H9 (cell line): ENCODE measurements at regions not wholly inside any gene's neighbourhood (a gene's known extent, or its start where the extent isn't known, plus 50 kb on each side); places are given as distances from the start of the nearest gene placed in this dataset.

ENCODE experiments used
- DNase-seq: peaks from one replicate; pipeline ENCODE4 v3.0.0-alpha.2; 2017
- H2AFZ ChIP-seq: one replicate; pipeline ENCODE4 v1.6.1; 2013; ENCODE audit warnings: mild to moderate bottlenecking, low read length, control low read depth, moderate library complexity
- H2AK5ac ChIP-seq: 2 replicates; pipeline ENCODE4 v1.6.1; 2013; ENCODE audit warnings: low read length, control low read depth, mixed read lengths; ENCODE audit not compliant: insufficient read length
- H2BK120ac ChIP-seq: one replicate; pipeline ENCODE4 v1.6.1; 2013; ENCODE audit warnings: low read depth, mild to moderate bottlenecking, low read length, control low read depth, inconsistent platforms; ENCODE audit not compliant: poor library complexity, severe bottlenecking
- H2BK12ac ChIP-seq: 2 replicates; pipeline ENCODE4 v1.6.1; 2013; ENCODE audit warnings: low read length, control low read depth, mixed read lengths, low read depth; ENCODE audit not compliant: insufficient read length
- H2BK15ac ChIP-seq: 2 replicates; pipeline ENCODE4 v1.6.1; 2013; ENCODE audit warnings: low read depth, low read length, control low read depth
- H2BK20ac ChIP-seq: one replicate; pipeline ENCODE4 v1.6.1; 2013; ENCODE audit warnings: low read depth, mild to moderate bottlenecking, low read length, control low read depth, inconsistent platforms; ENCODE audit not compliant: poor library complexity, severe bottlenecking
- H2BK5ac ChIP-seq: 2 replicates; pipeline ENCODE4 v1.6.1; 2013; ENCODE audit warnings: low read length, control low read depth, mixed read lengths; ENCODE audit not compliant: insufficient read length
- H3K14ac ChIP-seq: 2 replicates; pipeline ENCODE4 v1.6.1; 2013; ENCODE audit warnings: low read length, control low read depth; ENCODE audit not compliant: insufficient read depth
- H3K18ac ChIP-seq: 2 replicates; pipeline ENCODE4 v1.6.1; 2013; ENCODE audit warnings: low read depth, mild to moderate bottlenecking, mixed read lengths, low read length, control low read depth; ENCODE audit not compliant: insufficient read length
- H3K23ac ChIP-seq: 2 replicates; pipeline ENCODE4 v1.6.1; 2013; ENCODE audit warnings: low read length, control low read depth, mixed read lengths, low read depth; ENCODE audit not compliant: insufficient read length
- H3K23me2 ChIP-seq: 2 replicates; pipeline ENCODE4 v1.6.1; 2013; ENCODE audit warnings: low read depth, mild to moderate bottlenecking, mixed read lengths, low read length, control low read depth; ENCODE audit not compliant: insufficient read length, poor library complexity, severe bottlenecking
- H3K27ac ChIP-seq: 2 replicates; pipeline ENCODE4 v1.5.1; 2013; ENCODE audit warnings: low read length, control low read depth, mixed read lengths, low read depth; ENCODE audit not compliant: insufficient read length
- H3K27me3 ChIP-seq: 2 replicates; pipeline ENCODE4 v1.6.1; 2013; ENCODE audit warnings: low read length, control low read depth, inconsistent platforms; ENCODE audit not compliant: insufficient read depth
- H3K4ac ChIP-seq: 2 replicates; pipeline ENCODE4 v1.6.1; 2013; ENCODE audit warnings: low read depth, mild to moderate bottlenecking, control low read depth, inconsistent platforms, low read length, moderate library complexity
- H3K4me1 ChIP-seq: 2 replicates; pipeline ENCODE4 v1.6.1; 2013; ENCODE audit warnings: low read length, control low read depth, inconsistent platforms; ENCODE audit not compliant: insufficient read depth
- H3K4me2 ChIP-seq: 2 replicates; pipeline ENCODE4 v1.6.1; 2013; ENCODE audit warnings: low read length, control low read depth, mixed read lengths; ENCODE audit not compliant: insufficient read length, insufficient read depth
- H3K56ac ChIP-seq: 2 replicates; pipeline ENCODE4 v1.6.1; 2013; ENCODE audit warnings: low read depth, mild to moderate bottlenecking, mixed read lengths, low read length, control low read depth; ENCODE audit not compliant: insufficient read length
- H3K79me1 ChIP-seq: 2 replicates; pipeline ENCODE4 v1.6.1; 2013; ENCODE audit warnings: low read depth, mild to moderate bottlenecking, moderate library complexity, low read length, control low read depth, inconsistent platforms; ENCODE audit not compliant: insufficient read depth, poor library complexity, severe bottlenecking
- H3K79me2 ChIP-seq: 2 replicates; pipeline ENCODE4 v1.6.1; 2013; ENCODE audit warnings: low read length, control low read depth, inconsistent platforms; ENCODE audit not compliant: insufficient read depth
- H3K9ac ChIP-seq: 2 replicates; pipeline ENCODE4 v1.6.1; 2013; ENCODE audit warnings: low read length, control low read depth, mixed read lengths; ENCODE audit not compliant: insufficient read length; ENCODE audit errors: extremely low read depth
- H3K9me3 ChIP-seq: one replicate; pipeline ENCODE4 v1.6.1; 2013; ENCODE audit warnings: low read depth, low read length, inconsistent platforms; ENCODE audit not compliant: control insufficient read depth
- H3T11ph ChIP-seq: one replicate; pipeline ENCODE4 v1.6.1; 2013; ENCODE audit warnings: mild to moderate bottlenecking, low read length, control low read depth, inconsistent platforms
- H4K20me1 ChIP-seq: one replicate; pipeline ENCODE4 v1.6.1; 2013; ENCODE audit not compliant: control insufficient read depth, insufficient read length, insufficient read depth
- H4K5ac ChIP-seq: 2 replicates; pipeline ENCODE4 v1.6.1; 2013; ENCODE audit warnings: low read depth, mild to moderate bottlenecking, mixed read lengths, low read length, control low read depth; ENCODE audit not compliant: insufficient read length
- H4K8ac ChIP-seq: replicated peaks from 2 replicates; pipeline ENCODE4 v1.6.1; 2013; ENCODE audit warnings: low read length, control low read depth, mixed read lengths, low read depth; ENCODE audit not compliant: insufficient read length
- H4K91ac ChIP-seq: 2 replicates; pipeline ENCODE4 v1.6.1; 2013; ENCODE audit warnings: low read depth, mild to moderate bottlenecking, moderate library complexity, mixed read lengths, low read length, control low read depth; ENCODE audit not compliant: insufficient read length
- H3K27ac Mint-ChIP-seq, 3 experiments: 2 replicates in 2 of 3; 3 replicates in 1 of 3; pipeline ENCODE4 v1.8.0; 2020 to 2021; ENCODE audit warnings: mixed read lengths in 3 of 3, mild to moderate bottlenecking in 1 of 3, moderate library complexity in 1 of 3
- H3K27me3 Mint-ChIP-seq: 2 replicates; pipeline ENCODE4 v1.8.0; 2021; ENCODE audit warnings: low read depth, mild to moderate bottlenecking, moderate library complexity, mixed read lengths
- H3K36me3 Mint-ChIP-seq, 3 experiments: 2 replicates in 2 of 3; 3 replicates in 1 of 3; pipeline ENCODE4 v1.8.0; 2020 to 2021; ENCODE audit warnings: low read depth in 3 of 3, mixed read lengths in 3 of 3; ENCODE audit not compliant: insufficient read depth in 1 of 3
- H3K4me1 Mint-ChIP-seq, 2 experiments: 2 replicates each; pipeline ENCODE4 v1.8.0; 2020; ENCODE audit warnings: mixed read lengths in 2 of 2
- H3K4me3 Mint-ChIP-seq, 2 experiments: 2 replicates in 1 of 2; 3 replicates in 1 of 2; pipeline ENCODE4 v1.8.0; 2020 to 2021; ENCODE audit warnings: mild to moderate bottlenecking in 2 of 2, mixed read lengths in 2 of 2, moderate library complexity in 1 of 2
- H3K9me3 Mint-ChIP-seq, 2 experiments: 2 replicates in 1 of 2; 3 replicates in 1 of 2; pipeline ENCODE4 v1.8.0; 2020; ENCODE audit warnings: mild to moderate bottlenecking in 2 of 2, mixed read lengths in 2 of 2, moderate library complexity in 1 of 2
- WGBS: extraction: QIAGEN DNeasy Blood & Tissue Kit; methylation state at CpG from one replicate; pipeline ENCODE4 v1.1.7; 2013; ENCODE audit warnings: missing lambda C conversion rate, low lambda C conversion rate, mixed read lengths; ENCODE audit not compliant: insufficient read length; ENCODE audit errors: extremely low coverage; 5-methylcytosine and 5-hydroxymethylcytosine counted together
- TF ChIP-seq, protein P1 (sequence below): fragments of 200-600 bp; sonication (generic); conservative IDR thresholded peaks from 3 replicates; pipeline ENCODE4 v1.8.0; 2021; ENCODE audit warnings: antibody characterized with exemption, mild to moderate bottlenecking

- H4K20me1 ChIP-seq: no peaks in the 10 kb centered on the region
- no peak overlapping the region for H3K4ac ChIP-seq
- no peak overlapping the region for H3T11ph ChIP-seq
- no peak overlapping the region for H2AFZ ChIP-seq
- no peak overlapping the region for H2BK5ac ChIP-seq
- H3K23me2 ChIP-seq: no peaks in the 10 kb centered on the region
- no peaks in the 10 kb centered on the region for H3K27me3 ChIP-seq
- no peak overlapping the region for H2BK15ac ChIP-seq
- H3K9me3 Mint-ChIP-seq: peaks cover 9 to 13% of the 10 kb centered on the region in 2 experiments
- no peak overlapping the region for H3K9ac ChIP-seq
- H4K8ac ChIP-seq: no peak overlapping the region
- no peak overlapping the region for H3K27ac Mint-ChIP-seq
- no peak overlapping the region for H2BK12ac ChIP-seq
- H3K27ac ChIP-seq: no peak overlapping the region
- H3K27me3 Mint-ChIP-seq: peaks cover 2% of the 10 kb centered on the region; the same call in 1 of the 2 replicates
- no peak overlapping the region for H2BK20ac ChIP-seq
- H3K79me1 ChIP-seq: no peaks in the 10 kb centered on the region
- peaks cover 14% of the 10 kb centered on the region for H3K9me3 ChIP-seq
- no peak overlapping the region for H2BK120ac ChIP-seq
- H3K56ac ChIP-seq: no peak overlapping the region
- TF ChIP-seq, protein P1, sequence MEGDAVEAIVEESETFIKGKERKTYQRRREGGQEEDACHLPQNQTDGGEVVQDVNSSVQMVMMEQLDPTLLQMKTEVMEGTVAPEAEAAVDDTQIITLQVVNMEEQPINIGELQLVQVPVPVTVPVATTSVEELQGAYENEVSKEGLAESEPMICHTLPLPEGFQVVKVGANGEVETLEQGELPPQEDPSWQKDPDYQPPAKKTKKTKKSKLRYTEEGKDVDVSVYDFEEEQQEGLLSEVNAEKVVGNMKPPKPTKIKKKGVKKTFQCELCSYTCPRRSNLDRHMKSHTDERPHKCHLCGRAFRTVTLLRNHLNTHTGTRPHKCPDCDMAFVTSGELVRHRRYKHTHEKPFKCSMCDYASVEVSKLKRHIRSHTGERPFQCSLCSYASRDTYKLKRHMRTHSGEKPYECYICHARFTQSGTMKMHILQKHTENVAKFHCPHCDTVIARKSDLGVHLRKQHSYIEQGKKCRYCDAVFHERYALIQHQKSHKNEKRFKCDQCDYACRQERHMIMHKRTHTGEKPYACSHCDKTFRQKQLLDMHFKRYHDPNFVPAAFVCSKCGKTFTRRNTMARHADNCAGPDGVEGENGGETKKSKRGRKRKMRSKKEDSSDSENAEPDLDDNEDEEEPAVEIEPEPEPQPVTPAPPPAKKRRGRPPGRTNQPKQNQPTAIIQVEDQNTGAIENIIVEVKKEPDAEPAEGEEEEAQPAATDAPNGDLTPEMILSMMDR: no peak
- peaks cover 3 to 4% of the 10 kb centered on the region in 2 experiments; a peak in 3 of 4 replicates for H3K4me1 Mint-ChIP-seq
- H3K23ac ChIP-seq: no peak overlapping the region
- no peak for DNase-seq
- H3K36me3 Mint-ChIP-seq: peaks cover 4 to 19% (median 8%) of the 10 kb centered on the region in 3 experiments; a peak in 5 of 7 replicates
- no peaks in the 10 kb centered on the region for H3K4me1 ChIP-seq
- H2AK5ac ChIP-seq: no peak overlapping the region
- no CpG with 5 or more reads among the region's 7 CpGs for WGBS
- H3K79me2 ChIP-seq: no peaks in the 10 kb centered on the region
- H3K4me2 ChIP-seq: no peak overlapping the region
- H3K18ac ChIP-seq: no peak overlapping the region
- H3K4me3 Mint-ChIP-seq: no peak overlapping the region
- no peak overlapping the region for H4K91ac ChIP-seq
- no peak overlapping the region for H4K5ac ChIP-seq
- H3K14ac ChIP-seq: no peak overlapping the region
Observed at GRCh38 chr10:57094965-57095364, 733.9 kb upstream of the ZWINT start.
